Kidney epithelial cell (primary cell): ENCODE measurements at regions not wholly inside any gene's neighbourhood (a gene's known extent, or its start where the extent isn't known, plus 50 kb on each side); places are given as distances from the start of the nearest gene placed in this dataset.

Experiments
- DNase-seq: peaks from one replicate; pipeline ENCODE4 v3.0.0-alpha.2; 2010; ENCODE audit warnings: low read depth
- H3K27me3 ChIP-seq: 2 replicates; pipeline ENCODE4 v1.6.0; 2011; ENCODE audit warnings: low read length; ENCODE audit not compliant: control insufficient read depth, insufficient read depth
- H3K36me3 ChIP-seq: 2 replicates; pipeline ENCODE4 v1.5.1; 2011; ENCODE audit warnings: low read length; ENCODE audit not compliant: control insufficient read depth, insufficient read depth
- H3K4me3 ChIP-seq: 2 replicates; pipeline ENCODE4 v1.5.1; 2011; ENCODE audit warnings: low read depth, mild to moderate bottlenecking, control low read depth, low read length
- TF ChIP-seq, protein P1 (sequence below): IDR thresholded peaks from 2 replicates; pipeline ENCODE4 v1.5.1; 2011; ENCODE audit warnings: mild to moderate bottlenecking, moderate library complexity, low read length, control low read depth, inconsistent platforms; ENCODE audit not compliant: insufficient read depth, poor library complexity, severe bottlenecking

- Histone ChIP-seq H3K4me3 (no peak overlapping the region), H3K36me3 (no peaks in the 10 kb centered on the region), H3K27me3 (no peaks in the 10 kb centered on the region)
- TF ChIP-seq, protein P1, sequence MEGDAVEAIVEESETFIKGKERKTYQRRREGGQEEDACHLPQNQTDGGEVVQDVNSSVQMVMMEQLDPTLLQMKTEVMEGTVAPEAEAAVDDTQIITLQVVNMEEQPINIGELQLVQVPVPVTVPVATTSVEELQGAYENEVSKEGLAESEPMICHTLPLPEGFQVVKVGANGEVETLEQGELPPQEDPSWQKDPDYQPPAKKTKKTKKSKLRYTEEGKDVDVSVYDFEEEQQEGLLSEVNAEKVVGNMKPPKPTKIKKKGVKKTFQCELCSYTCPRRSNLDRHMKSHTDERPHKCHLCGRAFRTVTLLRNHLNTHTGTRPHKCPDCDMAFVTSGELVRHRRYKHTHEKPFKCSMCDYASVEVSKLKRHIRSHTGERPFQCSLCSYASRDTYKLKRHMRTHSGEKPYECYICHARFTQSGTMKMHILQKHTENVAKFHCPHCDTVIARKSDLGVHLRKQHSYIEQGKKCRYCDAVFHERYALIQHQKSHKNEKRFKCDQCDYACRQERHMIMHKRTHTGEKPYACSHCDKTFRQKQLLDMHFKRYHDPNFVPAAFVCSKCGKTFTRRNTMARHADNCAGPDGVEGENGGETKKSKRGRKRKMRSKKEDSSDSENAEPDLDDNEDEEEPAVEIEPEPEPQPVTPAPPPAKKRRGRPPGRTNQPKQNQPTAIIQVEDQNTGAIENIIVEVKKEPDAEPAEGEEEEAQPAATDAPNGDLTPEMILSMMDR: no peak
- DNase-seq: no peak
Observed at GRCh38 chr11:70507466-70508230, 109.3 kb downstream of the CTTN start.

DNA sequence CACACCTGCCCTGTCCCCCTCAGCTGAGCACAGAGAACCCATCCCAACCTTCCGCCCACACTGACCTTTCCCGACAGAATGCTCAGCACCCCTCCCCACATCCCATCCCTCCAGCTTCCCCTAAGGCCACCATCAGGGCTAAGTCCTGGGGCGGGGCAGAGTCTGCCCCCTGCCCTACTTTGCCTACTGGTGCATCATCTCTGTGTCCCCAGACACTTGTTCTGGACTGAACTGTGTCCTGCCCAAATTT is 109.8 kb downstream of the CTTN start:
- Histone ChIP-seq H3K27me3 (no peaks in the 10 kb centered on the region), H3K36me3 (no peaks in the 10 kb centered on the region), H3K4me3 (no peak overlapping the region)
- DNase-seq: no peak
- TF ChIP-seq, protein P1: no peak

DNA sequence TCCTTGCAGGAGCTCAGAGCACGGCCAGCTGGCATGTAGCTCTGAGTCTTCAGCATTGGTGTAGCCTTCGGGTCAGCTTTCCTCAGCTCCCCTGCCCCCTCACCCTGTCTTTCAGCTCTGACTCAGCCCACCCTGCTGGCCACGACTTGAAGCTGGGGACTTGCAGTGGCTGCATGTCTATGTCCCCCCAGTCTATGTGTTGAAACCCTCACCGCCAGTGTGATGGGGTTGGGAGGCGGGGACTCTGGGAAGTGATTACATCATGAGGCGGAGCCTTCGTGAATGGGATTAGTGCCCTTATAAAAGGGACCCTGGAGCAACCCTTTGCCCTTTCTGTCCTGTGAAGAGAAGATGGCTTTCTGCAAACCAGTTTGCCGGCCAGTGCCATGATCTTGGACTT is 111.1 kb downstream of the CTTN start:
- no peaks in the 10 kb centered on the region for H3K27me3 ChIP-seq
- TF ChIP-seq, protein P1: no peak
- no peaks in the 10 kb centered on the region for H3K36me3 ChIP-seq
- DNase-seq: no peak
- H3K4me3 ChIP-seq: no peak overlapping the region

DNA sequence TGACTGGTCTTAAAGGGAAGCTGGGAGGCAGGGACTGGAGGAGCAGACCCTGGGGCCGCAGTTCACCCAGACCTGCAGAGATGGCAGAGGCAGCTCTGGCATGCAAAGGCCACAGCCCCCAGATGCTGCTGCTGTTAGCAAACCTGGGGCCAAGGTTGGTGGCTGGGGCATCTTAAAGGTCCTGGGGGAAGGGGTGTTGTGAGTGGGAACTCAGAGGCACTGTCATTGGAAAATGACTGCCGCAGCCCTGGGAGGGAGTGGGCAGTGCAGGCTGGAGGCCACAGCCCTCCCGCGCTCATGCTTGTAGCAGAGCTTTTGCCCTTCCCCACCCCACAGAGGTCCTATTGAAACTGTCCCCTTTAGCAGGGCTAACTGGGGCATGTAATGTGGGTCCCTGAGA is 111.8 kb downstream of the CTTN start:
- no peaks in the 10 kb centered on the region for H3K36me3 ChIP-seq
- H3K27me3 ChIP-seq: no peaks in the 10 kb centered on the region
- no peak overlapping the region for H3K4me3 ChIP-seq
- no peak for DNase-seq
- TF ChIP-seq, protein P1: no peak

DNA sequence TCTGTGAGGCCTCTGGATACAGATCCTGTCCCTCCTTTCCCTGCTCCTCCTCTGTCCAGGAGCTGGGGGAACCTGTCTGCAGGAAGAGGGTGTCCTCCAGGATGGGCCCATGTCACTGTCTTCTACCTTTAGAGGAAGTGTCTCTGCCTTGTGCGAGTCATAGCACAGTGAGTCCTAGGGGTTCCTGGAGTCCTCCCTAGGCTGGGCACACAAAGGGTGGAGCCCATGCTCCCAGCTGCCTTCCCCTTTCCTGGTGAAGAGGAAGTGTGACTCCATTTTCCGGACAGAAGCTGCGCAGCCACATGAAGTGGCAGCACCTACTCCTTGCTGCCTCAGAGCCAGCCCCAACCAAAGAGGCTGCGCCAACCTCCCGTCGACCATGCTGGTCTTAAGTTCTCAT is 112.2 kb downstream of the CTTN start:
- no peaks in the 10 kb centered on the region for H3K27me3 ChIP-seq
- H3K4me3 ChIP-seq: no peak overlapping the region
- DNase-seq: no peak
- no peaks in the 10 kb centered on the region for H3K36me3 ChIP-seq
- TF ChIP-seq, protein P1: no peak

GRCh38 chr11:70511345-70511744 is 113.0 kb downstream of the CTTN start:
- Histone ChIP-seq H3K4me3 (no peak overlapping the region), H3K27me3 (no peaks in the 10 kb centered on the region), H3K36me3 (no peaks in the 10 kb centered on the region)
- DNase-seq: no peak
- TF ChIP-seq, protein P1: peak; percentile 30
